Lower leg skin (tissue), 4 donors: ENCODE measurements at regions not wholly inside any gene's neighbourhood (a gene's known extent, or its start where the extent isn't known, plus 50 kb on each side); places are given as distances from the start of the nearest gene placed in this dataset.
"Not testable (repeated sequence)": the region's sequence is repeated elsewhere in the genome, so short reads cannot be mapped to it uniquely, and the experiment has no call there.

Experiments used
- DNase-seq, 2 donors: peaks; one replicate each; pipeline ENCODE4 v3.0.0-alpha.2; 2019; ENCODE audit warnings: low spot score in 2 of 2
- H3K4me3 ChIP-seq: fragments of 200-600 bp; sonication (generic); 2 replicates; pipeline ENCODE4 v1.5.1; 2017; ENCODE audit warnings: mild to moderate bottlenecking, low read depth; ENCODE audit not compliant: poor library complexity, severe bottlenecking
- POLR2A ChIP-seq, 2 donors: fragments of 450-650 bp; IDR thresholded peaks; one replicate each; pipeline ENCODE4 v1.6.1; 2016 to 2017; ENCODE audit warnings: antibody characterized with exemption in 2 of 2, mild to moderate bottlenecking in 1 of 2, moderate library complexity in 1 of 2
- WGBS, 2 donors: methylation state at CpG; one replicate each; pipeline ENCODE4 v1.1.5; 2018; 5-methylcytosine and 5-hydroxymethylcytosine counted together
- intact Hi-C: fragments of 100-400 bp; cut with DNase I; formaldehyde crosslinking; loops from one replicate; pipeline ENCODE4 v1.15.0; 2023; ENCODE audit warnings: low total_unique reads
- TF ChIP-seq, protein P1 (sequence below), 3 donors: fragments of 450-650 bp; IDR thresholded peaks; one replicate each; pipeline ENCODE4 v1.5.1; 2016; ENCODE audit warnings: antibody characterized with exemption in 3 of 3, mild to moderate bottlenecking in 3 of 3, moderate library complexity in 2 of 3

DNA sequence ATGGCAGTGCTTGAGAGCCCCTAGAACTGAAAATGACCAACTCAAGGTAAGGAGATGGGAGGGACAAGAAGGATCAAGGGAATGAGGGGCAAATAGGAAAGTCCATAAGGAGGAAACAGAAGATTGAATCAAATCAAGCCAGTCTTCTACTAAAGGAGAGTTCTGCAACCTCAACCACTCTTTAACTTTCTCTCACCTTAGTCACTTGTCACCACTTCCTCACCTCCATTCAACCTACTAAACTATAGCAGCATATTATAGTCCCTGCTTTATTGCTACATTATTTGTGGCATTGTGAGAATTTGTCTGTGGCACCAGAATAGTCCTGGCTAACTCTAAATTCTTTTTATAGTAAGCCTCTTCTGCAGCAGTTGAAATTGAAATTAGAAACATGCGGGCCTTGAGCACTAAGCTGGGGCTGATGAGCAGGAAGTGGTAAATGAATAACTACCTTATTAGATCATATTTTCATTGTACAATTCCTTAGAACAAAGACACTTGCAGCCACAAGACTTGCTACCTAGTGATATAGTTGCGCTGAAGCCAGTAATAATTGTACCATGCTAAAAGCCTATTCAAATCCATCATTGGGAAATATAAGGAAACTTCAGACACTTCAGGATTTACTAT, 336.9 kb downstream of the ZNF674 start:
- whole genome bisulfite sequencing, 2 donors: 26 to 61% methylated on average over 2 of the region's 2 CpGs
- H3K4me3 ChIP-seq: no peak overlapping the region
- no peak for TF ChIP-seq POLR2A (IDR thresholded peaks at IDR 0.05)
- TF ChIP-seq, protein P1, sequence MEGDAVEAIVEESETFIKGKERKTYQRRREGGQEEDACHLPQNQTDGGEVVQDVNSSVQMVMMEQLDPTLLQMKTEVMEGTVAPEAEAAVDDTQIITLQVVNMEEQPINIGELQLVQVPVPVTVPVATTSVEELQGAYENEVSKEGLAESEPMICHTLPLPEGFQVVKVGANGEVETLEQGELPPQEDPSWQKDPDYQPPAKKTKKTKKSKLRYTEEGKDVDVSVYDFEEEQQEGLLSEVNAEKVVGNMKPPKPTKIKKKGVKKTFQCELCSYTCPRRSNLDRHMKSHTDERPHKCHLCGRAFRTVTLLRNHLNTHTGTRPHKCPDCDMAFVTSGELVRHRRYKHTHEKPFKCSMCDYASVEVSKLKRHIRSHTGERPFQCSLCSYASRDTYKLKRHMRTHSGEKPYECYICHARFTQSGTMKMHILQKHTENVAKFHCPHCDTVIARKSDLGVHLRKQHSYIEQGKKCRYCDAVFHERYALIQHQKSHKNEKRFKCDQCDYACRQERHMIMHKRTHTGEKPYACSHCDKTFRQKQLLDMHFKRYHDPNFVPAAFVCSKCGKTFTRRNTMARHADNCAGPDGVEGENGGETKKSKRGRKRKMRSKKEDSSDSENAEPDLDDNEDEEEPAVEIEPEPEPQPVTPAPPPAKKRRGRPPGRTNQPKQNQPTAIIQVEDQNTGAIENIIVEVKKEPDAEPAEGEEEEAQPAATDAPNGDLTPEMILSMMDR (IDR thresholded peaks at IDR 0.05): no peak
- DNase-seq: no peak
- intact Hi-C loops: no loop called here

DNA sequence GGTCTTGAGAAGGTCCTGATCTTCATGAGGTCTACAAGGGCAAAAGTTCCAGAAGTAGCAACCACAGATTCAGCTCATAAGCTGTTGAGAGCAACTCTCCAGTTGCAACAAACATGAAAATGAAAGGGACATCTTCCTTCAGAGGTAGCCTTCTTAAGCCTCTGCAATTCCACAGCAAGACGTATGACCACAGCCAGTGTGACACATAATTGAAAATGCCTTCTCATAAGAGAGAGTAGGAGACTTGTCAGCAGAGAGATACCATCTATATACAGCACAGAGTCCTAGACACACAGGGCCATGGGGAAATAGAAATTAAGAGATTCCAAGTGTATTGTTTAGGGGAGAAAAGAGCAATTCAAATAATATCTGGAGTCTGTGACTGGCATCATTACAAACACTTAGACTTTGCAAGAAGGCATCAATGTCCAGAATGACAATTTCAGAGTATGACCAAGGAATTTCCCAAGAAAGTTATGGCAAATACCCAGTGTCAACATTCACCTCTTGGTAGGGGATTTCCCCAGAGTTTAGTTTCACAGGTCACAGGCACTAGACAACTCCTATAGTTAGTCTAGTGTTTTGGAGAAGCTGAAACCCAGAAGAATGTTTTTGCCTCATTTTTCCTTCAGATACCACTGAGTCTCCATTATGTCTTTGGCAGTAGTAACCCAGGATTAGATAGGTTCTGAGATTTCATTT, 340.3 kb downstream of the ZNF674 start:
- TF ChIP-seq, protein P1 (IDR thresholded peaks at IDR 0.05): no peak
- TF ChIP-seq POLR2A (IDR thresholded peaks at IDR 0.05): no peak
- 94% methylated on average over 1 of the region's 1 CpG; no CpG with 5 or more reads in 1 of the 2 donors for WGBS, 2 donors
- intact Hi-C loops: no loop called here
- DNase-seq: no peak
- H3K4me3 ChIP-seq: no peak overlapping the region

DNA sequence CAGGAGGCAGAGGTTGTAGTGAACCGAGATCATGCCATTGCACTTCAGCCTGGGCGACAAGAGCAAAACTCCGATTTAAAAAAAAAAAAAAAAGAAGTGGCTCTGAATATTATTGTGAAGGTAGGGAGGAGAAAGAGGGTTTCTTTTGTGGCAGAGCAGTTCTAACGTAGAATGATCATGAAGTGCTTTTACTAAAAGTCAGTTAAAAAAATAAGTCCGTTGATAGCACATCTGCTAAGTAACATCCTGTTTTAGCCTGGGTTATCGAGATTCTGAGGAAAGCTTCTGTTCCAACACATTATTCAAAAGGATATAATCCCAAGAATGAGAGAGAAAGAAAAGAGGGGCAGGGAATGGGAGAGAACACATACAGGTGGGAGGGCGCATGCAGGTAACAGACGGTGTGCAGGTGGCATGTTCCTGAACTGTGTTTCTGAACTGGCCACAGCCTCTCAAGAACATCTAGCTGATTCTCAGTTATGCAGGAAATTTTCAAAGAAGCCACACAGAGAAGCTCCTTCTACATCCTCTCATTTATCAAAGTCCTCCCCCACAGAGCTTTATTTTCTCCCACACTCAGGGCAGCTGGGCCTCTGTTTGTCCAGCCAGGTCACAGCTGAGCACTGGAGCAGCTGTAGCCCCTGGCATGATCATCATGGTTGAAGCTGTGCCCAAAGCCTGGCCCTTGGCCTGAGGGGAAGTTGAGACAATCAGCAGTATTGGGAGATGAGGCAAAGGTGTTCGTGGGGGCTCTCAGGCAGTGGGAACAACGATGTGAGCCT, 342.3 kb downstream of the ZNF674 start:
- DNase-seq: no peak
- intact Hi-C loops: no loop called here
- 75 to 78% methylated on average over 10 of the region's 10 CpGs for WGBS, 2 donors
- no peak overlapping the region for H3K4me3 ChIP-seq
- TF ChIP-seq, protein P1 (IDR thresholded peaks at IDR 0.05): no peak
- no peak for TF ChIP-seq POLR2A (IDR thresholded peaks at IDR 0.05)

DNA sequence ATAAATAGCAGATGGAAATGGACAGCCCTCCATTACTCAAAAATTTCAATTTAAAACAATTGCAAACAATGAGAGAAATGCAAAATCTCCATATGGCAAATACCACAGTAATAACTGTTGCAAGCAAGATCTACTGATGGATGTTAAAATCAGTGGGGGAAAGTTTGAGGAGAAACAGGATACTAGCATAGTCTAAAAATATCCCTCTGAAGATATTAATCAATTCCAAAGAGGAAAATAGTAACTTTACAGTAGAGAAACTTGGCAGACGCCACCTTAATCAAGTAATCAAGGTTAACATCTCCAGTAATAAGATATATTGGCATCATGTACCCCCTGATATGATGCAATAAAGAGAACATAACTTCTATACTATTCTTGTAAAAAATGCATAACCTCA, 344.8 kb downstream of the ZNF674 start:
- TF ChIP-seq, protein P1 (IDR thresholded peaks at IDR 0.05): no peak
- TF ChIP-seq POLR2A (IDR thresholded peaks at IDR 0.05): no peak
- H3K4me3 ChIP-seq: no peak overlapping the region
- intact Hi-C loops: no loop called here
- DNase-seq: no peak
- 24 to 29% methylated on average over 1 of the region's 1 CpG for WGBS, 2 donors

GRCh38 chrX:46198858-46199257, 346.4 kb downstream of the ZNF674 start:
- no peak for DNase-seq
- no peak overlapping the region for H3K4me3 ChIP-seq
- WGBS, 2 donors: 56 to 90% methylated on average over 1 of the region's 1 CpG
- TF ChIP-seq, protein P1 (IDR thresholded peaks at IDR 0.05): no peak
- no peak for TF ChIP-seq POLR2A (IDR thresholded peaks at IDR 0.05)
- intact Hi-C loops: no loop called here

- DNase-seq, H3K4me3 ChIP-seq, intact Hi-C loops: not testable (repeated sequence)
- WGBS, 2 donors: 73% methylated on average over 2 of the region's 2 CpGs; no CpG with 5 or more reads in 1 of the 2 donors
Observed at GRCh38 chrX:46186811-46187106, 358.5 kb downstream of the ZNF674 start.
